H1 (cell line): ENCODE measurements at regions not wholly inside any gene's neighbourhood (a gene's known extent, or its start where the extent isn't known, plus 50 kb on each side); places are given as distances from the start of the nearest gene placed in this dataset.

Experiments used
- BACH1 ChIP-seq: IDR thresholded peaks from 2 replicates; pipeline ENCODE4 v1.6.1; 2012; ENCODE audit warnings: low read length, improper control_type of control experiment
- MAFK ChIP-seq: IDR thresholded peaks from 2 replicates; pipeline ENCODE4 v1.6.1; 2012; ENCODE audit warnings: low read depth, mild to moderate bottlenecking, improper control_type of control experiment, low read length
- TF ChIP-seq, protein P1 (sequence below): IDR thresholded peaks from 2 replicates; pipeline ENCODE4 v1.6.1; 2012; ENCODE audit warnings: inconsistent platforms

DNA sequence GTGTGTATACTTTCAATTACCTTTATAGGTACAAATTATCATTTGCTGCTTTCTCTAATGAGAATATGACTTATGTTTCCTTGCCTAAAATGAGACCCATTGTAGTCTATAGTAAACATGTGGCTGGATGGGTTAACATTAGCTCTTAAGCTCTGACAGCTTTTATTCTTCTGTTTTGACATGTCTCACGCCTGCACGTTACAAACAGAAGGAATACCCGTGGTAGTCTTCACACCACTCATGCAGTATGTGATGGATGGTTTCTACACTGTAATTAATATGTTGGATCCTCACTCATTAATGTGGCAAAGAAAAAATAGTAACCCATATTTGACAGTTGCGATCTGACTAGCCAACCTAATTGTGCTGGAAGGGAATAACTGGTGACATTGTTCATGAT, 133.4 kb upstream of the MITF start (continued):
- no peak for TF ChIP-seq MAFK
- no peak for TF ChIP-seq BACH1
- TF ChIP-seq, protein P1, sequence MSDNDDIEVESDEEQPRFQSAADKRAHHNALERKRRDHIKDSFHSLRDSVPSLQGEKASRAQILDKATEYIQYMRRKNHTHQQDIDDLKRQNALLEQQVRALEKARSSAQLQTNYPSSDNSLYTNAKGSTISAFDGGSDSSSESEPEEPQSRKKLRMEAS, result no peak
